ENCODE measurements at regions not wholly inside any gene's neighbourhood (a gene's known extent, or its start where the extent isn't known, plus 50 kb on each side); places are given as distances from the start of the nearest gene placed in this dataset.
"Not testable (repeated sequence)": the region's sequence is repeated elsewhere in the genome, so short reads cannot be mapped to it uniquely, and the experiment has no call there.

- DNase-seq: no peak
Measured at GRCh38 chr2:595141-595815, 81.9 kb downstream of the TMEM18 start.

GRCh38 chr2:594297-594949 is 82.8 kb downstream of the TMEM18 start:
- DNase-seq: no peak

- DNase-seq: no peak
Measured at GRCh38 chr2:593356-594026, 83.7 kb downstream of the TMEM18 start.

- DNase-seq: no peak
Measured at GRCh38 chr2:592737-593136, 84.5 kb downstream of the TMEM18 start.

- no peak for DNase-seq
Measured at GRCh38 chr2:590214-591175, 86.7 kb downstream of the TMEM18 start.

- DNase-seq: no peak
Measured at GRCh38 chr2:589281-590130, 87.7 kb downstream of the TMEM18 start.

- no peak for DNase-seq
Measured at GRCh38 chr2:588074-588645, 89.0 kb downstream of the TMEM18 start.

GRCh38 chr2:587087-587960 is 89.9 kb downstream of the TMEM18 start:
- no peak for DNase-seq

GRCh38 chr2:586641-587076 is 90.5 kb downstream of the TMEM18 start:
- DNase-seq: no peak

- peak; percentile 50 for DNase-seq
Measured at GRCh38 chr2:584863-585823, 92.1 kb downstream of the TMEM18 start.

- no peak for DNase-seq
Measured at GRCh38 chr2:583666-584065, 93.5 kb downstream of the TMEM18 start.

- no peak for DNase-seq
Measured at GRCh38 chr2:582792-583528, 94.2 kb downstream of the TMEM18 start.

- not testable (repeated sequence) for DNase-seq
Measured at GRCh38 chr2:582289-582688, 94.9 kb downstream of the TMEM18 start.

- no peak for DNase-seq
Measured at GRCh38 chr2:579961-580360, 97.2 kb downstream of the TMEM18 start.

- no peak for DNase-seq
Measured at GRCh38 chr2:579351-579886, 97.8 kb downstream of the TMEM18 start.

- no peak for DNase-seq
Measured at GRCh38 chr2:576292-576691, 100.9 kb downstream of the TMEM18 start.

- no peak for DNase-seq
Measured at GRCh38 chr2:575727-576236, 101.4 kb downstream of the TMEM18 start.

All from CD4-positive, alpha-beta T cell treated with Interleukin-17A for 4 hours (primary cell).